Ishikawa (cell line): ENCODE measurements at regions not wholly inside any gene's neighbourhood (a gene's known extent, or its start where the extent isn't known, plus 50 kb on each side); places are given as distances from the start of the nearest gene placed in this dataset.

ENCODE experiments used
- CEBPB ChIP-seq: IDR thresholded peaks from 2 replicates; pipeline ENCODE4 v1.6.1; 2012
- CREB1 ChIP-seq: IDR thresholded peaks from 2 replicates; pipeline ENCODE4 v1.6.1; 2012; ENCODE audit warnings: low read depth
- EGR1 ChIP-seq: IDR thresholded peaks from 2 replicates; pipeline ENCODE4 v1.6.1; 2012
- EP300 ChIP-seq: IDR thresholded peaks from 2 replicates; pipeline ENCODE4 v1.6.1; 2012; ENCODE audit warnings: borderline replicate concordance
- FOXM1 ChIP-seq: IDR thresholded peaks from 2 replicates; pipeline ENCODE4 v1.6.1; 2012; ENCODE audit warnings: low read depth, borderline replicate concordance
- NFIC ChIP-seq: IDR thresholded peaks from 2 replicates; pipeline ENCODE4 v1.6.1; 2012
- RAD21 ChIP-seq: IDR thresholded peaks from 2 replicates; pipeline ENCODE4 v1.6.1; 2012; ENCODE audit warnings: low read depth
- TAF1 ChIP-seq: IDR thresholded peaks from 2 replicates; pipeline ENCODE4 v1.6.1; 2012; ENCODE audit warnings: low read depth, mild to moderate bottlenecking
- TCF12 ChIP-seq: IDR thresholded peaks from 2 replicates; pipeline ENCODE4 v1.6.1; 2012; ENCODE audit warnings: low read depth
- TEAD4 ChIP-seq: IDR thresholded peaks from 2 replicates; pipeline ENCODE4 v1.6.1; 2012
- YY1 ChIP-seq: IDR thresholded peaks from 2 replicates; pipeline ENCODE4 v1.6.1; 2012; ENCODE audit warnings: low read depth
- ZBTB7A ChIP-seq: IDR thresholded peaks from 2 replicates; pipeline ENCODE4 v1.6.1; 2012; ENCODE audit warnings: low read depth
- TF ChIP-seq, protein P1 (sequence below): IDR thresholded peaks from 2 replicates; pipeline ENCODE4 v1.6.1; 2012; ENCODE audit warnings: low read depth, mild to moderate bottlenecking
- TF ChIP-seq, protein P2 (sequence below): IDR thresholded peaks from 2 replicates; pipeline ENCODE4 v1.6.1; 2012
- TF ChIP-seq, protein P3 (sequence below): IDR thresholded peaks from 2 replicates; pipeline ENCODE4 v1.6.1; 2012

- TF ChIP-seq TCF12, result no peak
- no peak for TF ChIP-seq FOXM1
- TF ChIP-seq EGR1, result no peak
- TF ChIP-seq, protein P1, sequence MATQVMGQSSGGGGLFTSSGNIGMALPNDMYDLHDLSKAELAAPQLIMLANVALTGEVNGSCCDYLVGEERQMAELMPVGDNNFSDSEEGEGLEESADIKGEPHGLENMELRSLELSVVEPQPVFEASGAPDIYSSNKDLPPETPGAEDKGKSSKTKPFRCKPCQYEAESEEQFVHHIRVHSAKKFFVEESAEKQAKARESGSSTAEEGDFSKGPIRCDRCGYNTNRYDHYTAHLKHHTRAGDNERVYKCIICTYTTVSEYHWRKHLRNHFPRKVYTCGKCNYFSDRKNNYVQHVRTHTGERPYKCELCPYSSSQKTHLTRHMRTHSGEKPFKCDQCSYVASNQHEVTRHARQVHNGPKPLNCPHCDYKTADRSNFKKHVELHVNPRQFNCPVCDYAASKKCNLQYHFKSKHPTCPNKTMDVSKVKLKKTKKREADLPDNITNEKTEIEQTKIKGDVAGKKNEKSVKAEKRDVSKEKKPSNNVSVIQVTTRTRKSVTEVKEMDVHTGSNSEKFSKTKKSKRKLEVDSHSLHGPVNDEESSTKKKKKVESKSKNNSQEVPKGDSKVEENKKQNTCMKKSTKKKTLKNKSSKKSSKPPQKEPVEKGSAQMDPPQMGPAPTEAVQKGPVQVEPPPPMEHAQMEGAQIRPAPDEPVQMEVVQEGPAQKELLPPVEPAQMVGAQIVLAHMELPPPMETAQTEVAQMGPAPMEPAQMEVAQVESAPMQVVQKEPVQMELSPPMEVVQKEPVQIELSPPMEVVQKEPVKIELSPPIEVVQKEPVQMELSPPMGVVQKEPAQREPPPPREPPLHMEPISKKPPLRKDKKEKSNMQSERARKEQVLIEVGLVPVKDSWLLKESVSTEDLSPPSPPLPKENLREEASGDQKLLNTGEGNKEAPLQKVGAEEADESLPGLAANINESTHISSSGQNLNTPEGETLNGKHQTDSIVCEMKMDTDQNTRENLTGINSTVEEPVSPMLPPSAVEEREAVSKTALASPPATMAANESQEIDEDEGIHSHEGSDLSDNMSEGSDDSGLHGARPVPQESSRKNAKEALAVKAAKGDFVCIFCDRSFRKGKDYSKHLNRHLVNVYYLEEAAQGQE, result no peak
- no peak for TF ChIP-seq TAF1
- no peak for TF ChIP-seq ZBTB7A
- no peak for TF ChIP-seq YY1
- no peak for TF ChIP-seq RAD21
- TF ChIP-seq, protein P2, sequence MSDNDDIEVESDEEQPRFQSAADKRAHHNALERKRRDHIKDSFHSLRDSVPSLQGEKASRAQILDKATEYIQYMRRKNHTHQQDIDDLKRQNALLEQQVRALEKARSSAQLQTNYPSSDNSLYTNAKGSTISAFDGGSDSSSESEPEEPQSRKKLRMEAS, result no peak
- no peak for TF ChIP-seq TEAD4
- no peak for TF ChIP-seq NFIC
- no peak for TF ChIP-seq CREB1
- TF ChIP-seq, protein P3, sequence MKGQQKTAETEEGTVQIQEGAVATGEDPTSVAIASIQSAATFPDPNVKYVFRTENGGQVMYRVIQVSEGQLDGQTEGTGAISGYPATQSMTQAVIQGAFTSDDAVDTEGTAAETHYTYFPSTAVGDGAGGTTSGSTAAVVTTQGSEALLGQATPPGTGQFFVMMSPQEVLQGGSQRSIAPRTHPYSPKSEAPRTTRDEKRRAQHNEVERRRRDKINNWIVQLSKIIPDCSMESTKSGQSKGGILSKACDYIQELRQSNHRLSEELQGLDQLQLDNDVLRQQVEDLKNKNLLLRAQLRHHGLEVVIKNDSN, result no peak
- TF ChIP-seq CEBPB, result no peak
- no peak for TF ChIP-seq EP300
Observed at GRCh38 chr12:46699986-46700385, 125.8 kb downstream of the SLC38A4 start.

- TF ChIP-seq CREB1, result no peak
- TF ChIP-seq, protein P1, result no peak
Observed at GRCh38 chr12:46698003-46698402, 127.8 kb downstream of the SLC38A4 start.

- TF ChIP-seq, protein P3, result no peak
- no peak for TF ChIP-seq FOXM1
- no peak for TF ChIP-seq RAD21
Observed at GRCh38 chr12:46693518-46693917, 132.3 kb downstream of the SLC38A4 start.

- TF ChIP-seq EGR1 (no peak), RAD21 (no peak), TAF1 (no peak)
- TF ChIP-seq, protein P3, result no peak
Observed at GRCh38 chr12:46693034-46693433, 132.8 kb downstream of the SLC38A4 start.

GRCh38 chr12:46692606-46693005 is 133.2 kb downstream of the SLC38A4 start:
- TF ChIP-seq TAF1, result no peak
- TF ChIP-seq, protein P3, result no peak
- TF ChIP-seq TCF12, result no peak
- no peak for TF ChIP-seq TEAD4
- TF ChIP-seq, protein P2, result no peak
- no peak for TF ChIP-seq EGR1

DNA sequence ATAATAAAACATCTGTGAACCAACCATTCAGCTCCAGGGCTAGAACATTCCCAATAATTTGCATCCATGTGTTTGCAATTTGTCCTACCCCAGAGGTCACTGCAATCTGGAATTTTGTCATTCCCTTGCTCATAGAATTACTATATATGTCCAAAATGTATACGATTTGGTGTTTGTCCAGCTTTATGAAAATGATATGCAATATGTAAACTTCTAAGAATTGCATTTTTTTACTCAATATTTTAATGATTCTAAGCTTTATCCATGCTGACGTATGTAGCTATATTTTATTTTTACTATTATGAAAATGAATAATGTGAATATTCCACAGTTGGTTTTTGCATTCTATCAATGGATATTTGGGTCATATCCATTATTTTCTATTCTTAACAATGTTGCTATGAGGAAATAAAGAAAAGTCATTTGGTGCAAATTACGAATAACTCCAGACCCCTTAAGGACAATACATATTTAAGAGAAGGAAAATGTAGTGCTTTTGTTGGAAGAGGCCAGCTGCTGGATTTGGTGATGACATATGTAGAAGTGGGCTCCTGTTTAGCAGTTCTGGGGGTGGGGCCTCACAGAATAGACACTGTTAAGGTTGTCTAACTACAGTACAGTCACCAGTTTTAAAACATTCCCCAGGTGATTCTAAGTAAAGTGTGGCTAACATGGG is 139.4 kb downstream of the SLC38A4 start:
- TF ChIP-seq, protein P1, result no peak
- TF ChIP-seq EP300 (no peak), TAF1 (no peak), CREB1 (no peak), TCF12 (no peak), RAD21 (no peak), TEAD4 (no peak), NFIC (no peak), CEBPB (no peak), FOXM1 (no peak), YY1 (no peak), ZBTB7A (no peak), EGR1 (no peak)
- TF ChIP-seq, protein P2, result no peak
- TF ChIP-seq, protein P3, result no peak
